GM12892 (cell line): ENCODE measurements at regions not wholly inside any gene's neighbourhood (a gene's known extent, or its start where the extent isn't known, plus 50 kb on each side); places are given as distances from the start of the nearest gene placed in this dataset.

Source experiments
- POLR2A ChIP-seq: IDR thresholded peaks from 2 replicates; pipeline ENCODE4 v1.6.1; 2011; ENCODE audit warnings: low read depth, low read length, control low read depth
- POLR2AphosphoS5 ChIP-seq: IDR thresholded peaks from 2 replicates; pipeline ENCODE4 v1.6.1; 2011; ENCODE audit warnings: low read depth, low read length, control low read depth

GRCh38 chr2:161085149-161085548, 75.1 kb upstream of the TANK start:
- TF ChIP-seq POLR2A (no peak), POLR2AphosphoS5 (no peak)
